GM12892 (cell line): ENCODE measurements at regions not wholly inside any gene's neighbourhood (a gene's known extent, or its start where the extent isn't known, plus 50 kb on each side); places are given as distances from the start of the nearest gene placed in this dataset.

Experiments
- POLR2A ChIP-seq: IDR thresholded peaks from 2 replicates; pipeline ENCODE4 v1.6.1; 2011; ENCODE audit warnings: low read depth, low read length, control low read depth
- POLR2AphosphoS5 ChIP-seq: IDR thresholded peaks from 2 replicates; pipeline ENCODE4 v1.6.1; 2011; ENCODE audit warnings: low read depth, low read length, control low read depth
- TAF1 ChIP-seq: IDR thresholded peaks from 2 replicates; pipeline ENCODE4 v1.6.1; 2011; ENCODE audit warnings: low read depth, mild to moderate bottlenecking, control low read depth, low read length, borderline replicate concordance

GRCh38 chr17:77692571-77693161 is 265.8 kb upstream of the TNRC6C start:
- TF ChIP-seq TAF1 (no peak), POLR2A (no peak), POLR2AphosphoS5 (no peak)
